GM21528 (cell line): ENCODE measurements at regions not wholly inside any gene's neighbourhood (a gene's known extent, or its start where the extent isn't known, plus 50 kb on each side); places are given as distances from the start of the nearest gene placed in this dataset.

Experiments used
- ATAC-seq: cut with Tn5 transposase; IDR thresholded peaks from one replicate; pipeline ENCODE4 v1.9.1; 2021; ENCODE audit warnings: mild to moderate bottlenecking, moderate library complexity; ENCODE audit not compliant: unreplicated experiment, low FRiP score

- ATAC-seq = no peak
Observed at GRCh38 chr13:68380041-68380973, 1150.2 kb upstream of the PCDH9 start.

- ATAC-seq = no peak
Observed at GRCh38 chr13:68378294-68378693, 1148.2 kb upstream of the PCDH9 start.

- no peak for ATAC-seq
Observed at GRCh38 chr13:68375004-68375403, 1144.9 kb upstream of the PCDH9 start.

- ATAC-seq = no peak
Observed at GRCh38 chr13:68369739-68370138, 1139.6 kb upstream of the PCDH9 start.

GRCh38 chr13:68368922-68369321, 1138.8 kb upstream of the PCDH9 start:
- no peak for ATAC-seq

GRCh38 chr13:68359105-68359504, 1129.0 kb upstream of the PCDH9 start:
- ATAC-seq = no peak

GRCh38 chr13:68358294-68358705, 1128.2 kb upstream of the PCDH9 start:
- ATAC-seq = no peak

GRCh38 chr13:68350554-68350953, 1120.4 kb upstream of the PCDH9 start:
- no peak for ATAC-seq

- ATAC-seq = no peak
Observed at GRCh38 chr13:68347220-68347619, 1117.1 kb upstream of the PCDH9 start.

- no peak for ATAC-seq
Observed at GRCh38 chr13:68345963-68346531, 1115.9 kb upstream of the PCDH9 start.

- no peak for ATAC-seq
Observed at GRCh38 chr13:68323124-68323523, 1093.0 kb upstream of the PCDH9 start.

GRCh38 chr13:68319384-68319783, 1089.2 kb upstream of the PCDH9 start:
- no peak for ATAC-seq

- ATAC-seq = no peak
Observed at GRCh38 chr13:68304286-68304893, 1074.3 kb upstream of the PCDH9 start.

GRCh38 chr13:68293631-68294030, 1063.5 kb upstream of the PCDH9 start:
- no peak for ATAC-seq

- no peak for ATAC-seq
Observed at GRCh38 chr13:68292601-68293000, 1062.5 kb upstream of the PCDH9 start.

- no peak for ATAC-seq
Observed at GRCh38 chr13:68291595-68291994, 1061.5 kb upstream of the PCDH9 start.

GRCh38 chr13:68275758-68276157, 1045.6 kb upstream of the PCDH9 start:
- ATAC-seq = no peak

GRCh38 chr13:68272652-68273051, 1042.5 kb upstream of the PCDH9 start:
- no peak for ATAC-seq

GRCh38 chr13:68264692-68265091, 1034.6 kb upstream of the PCDH9 start:
- ATAC-seq = no peak

- ATAC-seq = no peak
Observed at GRCh38 chr13:68261105-68261504, 1031.0 kb upstream of the PCDH9 start.

- ATAC-seq = no peak
Observed at GRCh38 chr13:68257111-68257842, 1027.1 kb upstream of the PCDH9 start.
